ENCODE measurements at regions not wholly inside any gene's neighbourhood (a gene's known extent, or its start where the extent isn't known, plus 50 kb on each side); places are given as distances from the start of the nearest gene placed in this dataset.

DNA sequence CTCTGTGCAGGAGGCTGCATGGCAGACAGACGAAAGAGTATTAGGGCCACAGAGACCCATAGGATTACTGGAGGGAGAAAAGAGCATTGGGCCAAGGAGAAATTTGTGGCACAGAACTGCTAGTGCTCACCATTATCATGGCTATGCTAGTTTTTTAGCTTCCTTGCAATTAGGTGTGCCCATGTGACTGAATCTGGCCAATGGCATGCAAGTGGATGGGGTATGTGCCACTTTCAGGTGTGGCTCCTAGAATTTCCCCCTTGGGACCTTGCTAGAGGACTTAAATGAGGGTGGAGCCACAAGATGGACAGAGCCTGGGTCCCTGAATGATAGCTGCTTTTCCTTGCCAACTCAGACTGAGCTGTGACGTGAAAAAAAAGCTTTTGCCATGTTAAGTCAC, 73.9 kb upstream of the TENM4 start:
- H3K56ac ChIP-seq (ENCODE audit: insufficient read length, low read depth, low read length) = no peak overlapping the region
- H3K9ac ChIP-seq (ENCODE audit: extremely low read depth, insufficient read length, low read length) = no peak overlapping the region
- H3K18ac ChIP-seq (ENCODE audit: insufficient read length, low read depth, low read length) = no peak overlapping the region
- H3K79me1 ChIP-seq (ENCODE audit: insufficient read depth, low read depth, low read length, poor library complexity, severe bottlenecking) = no peaks in the 10 kb centered on the region
- Mint-ChIP-seq H3K27me3 (ENCODE audit: low read depth) (no peaks in the 10 kb centered on the region; the same call in none of the 2 replicates), H3K36me3 (ENCODE audit: insufficient read depth in 1 of 3, low read depth in 3 of 3) (no peaks in the 10 kb centered on the region), H3K9me3 (no peaks in the 10 kb centered on the region; a peak in 1 of 5 replicates), H3K27ac (no peak overlapping the region), H3K4me3 (no peak overlapping the region), H3K4me1 (peaks cover 7 to 15% of the 10 kb centered on the region in 2 experiments)
- H2AK5ac ChIP-seq (ENCODE audit: insufficient read length, low read length) = no peak overlapping the region
- H4K5ac ChIP-seq (ENCODE audit: insufficient read length, low read depth, low read length) = no peak overlapping the region
- no peaks in the 10 kb centered on the region for H3K79me2 ChIP-seq (ENCODE audit: insufficient read depth, low read length)
- no peak overlapping the region for H2BK15ac ChIP-seq (ENCODE audit: low read depth, low read length)
- H3T11ph ChIP-seq (ENCODE audit: low read length) = no peak overlapping the region
- no peaks in the 10 kb centered on the region for H4K20me1 ChIP-seq (ENCODE audit: control insufficient read depth, insufficient read depth, insufficient read length)
- TF ChIP-seq, protein P1, sequence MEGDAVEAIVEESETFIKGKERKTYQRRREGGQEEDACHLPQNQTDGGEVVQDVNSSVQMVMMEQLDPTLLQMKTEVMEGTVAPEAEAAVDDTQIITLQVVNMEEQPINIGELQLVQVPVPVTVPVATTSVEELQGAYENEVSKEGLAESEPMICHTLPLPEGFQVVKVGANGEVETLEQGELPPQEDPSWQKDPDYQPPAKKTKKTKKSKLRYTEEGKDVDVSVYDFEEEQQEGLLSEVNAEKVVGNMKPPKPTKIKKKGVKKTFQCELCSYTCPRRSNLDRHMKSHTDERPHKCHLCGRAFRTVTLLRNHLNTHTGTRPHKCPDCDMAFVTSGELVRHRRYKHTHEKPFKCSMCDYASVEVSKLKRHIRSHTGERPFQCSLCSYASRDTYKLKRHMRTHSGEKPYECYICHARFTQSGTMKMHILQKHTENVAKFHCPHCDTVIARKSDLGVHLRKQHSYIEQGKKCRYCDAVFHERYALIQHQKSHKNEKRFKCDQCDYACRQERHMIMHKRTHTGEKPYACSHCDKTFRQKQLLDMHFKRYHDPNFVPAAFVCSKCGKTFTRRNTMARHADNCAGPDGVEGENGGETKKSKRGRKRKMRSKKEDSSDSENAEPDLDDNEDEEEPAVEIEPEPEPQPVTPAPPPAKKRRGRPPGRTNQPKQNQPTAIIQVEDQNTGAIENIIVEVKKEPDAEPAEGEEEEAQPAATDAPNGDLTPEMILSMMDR (conservative IDR thresholded peaks at IDR 0.05) = no peak
- WGBS (ENCODE audit: extremely low coverage, insufficient read length, low lambda C conversion rate) = no CpG with 5 or more reads among the region's 2 CpGs
- H2BK5ac ChIP-seq (ENCODE audit: insufficient read length, low read length) = no peak overlapping the region
- DNase-seq = no peak
- no peak overlapping the region for H2BK120ac ChIP-seq (ENCODE audit: low read depth, low read length, poor library complexity, severe bottlenecking)
- no peaks in the 10 kb centered on the region; the same call in 1 of the 2 replicates for H3K27me3 ChIP-seq (ENCODE audit: insufficient read depth, low read length)
- no peak overlapping the region for H2AFZ ChIP-seq (ENCODE audit: low read length)
- no peak overlapping the region for H3K4me2 ChIP-seq (ENCODE audit: insufficient read depth, insufficient read length, low read length)
- H3K23me2 ChIP-seq (ENCODE audit: insufficient read length, low read depth, low read length, poor library complexity, severe bottlenecking) = no peaks in the 10 kb centered on the region
- no peak overlapping the region for H2BK20ac ChIP-seq (ENCODE audit: low read depth, low read length, poor library complexity, severe bottlenecking)
- H3K23ac ChIP-seq (ENCODE audit: insufficient read length, low read depth, low read length) = no peak overlapping the region
- H4K91ac ChIP-seq (ENCODE audit: insufficient read length, low read depth, low read length) = no peak overlapping the region
- H3K9me3 ChIP-seq (ENCODE audit: control insufficient read depth, low read depth, low read length) = no peaks in the 10 kb centered on the region
- H3K4me1 ChIP-seq (ENCODE audit: insufficient read depth, low read length) = no peaks in the 10 kb centered on the region
- no peak overlapping the region for H4K8ac ChIP-seq (replicated peaks; ENCODE audit: insufficient read length, low read depth, low read length)
- no peak overlapping the region for H2BK12ac ChIP-seq (ENCODE audit: insufficient read length, low read depth, low read length)
- no peak overlapping the region for H3K4ac ChIP-seq (ENCODE audit: low read depth, low read length)
- H3K27ac ChIP-seq (ENCODE audit: insufficient read length, low read depth, low read length) = no peak overlapping the region
- H3K14ac ChIP-seq (ENCODE audit: insufficient read depth, low read length) = no peak overlapping the region

Measured in H9 (cell line).